WI38 (cell line): ENCODE measurements at regions not wholly inside any gene's neighbourhood (a gene's known extent, or its start where the extent isn't known, plus 50 kb on each side); places are given as distances from the start of the nearest gene placed in this dataset.

Source experiments
- H3K4me3 ChIP-seq: 2 replicates; pipeline ENCODE4 v1.5.1; 2011; ENCODE audit warnings: low read depth, mild to moderate bottlenecking, control low read depth, low read length
- TF ChIP-seq, protein P1 (sequence below): IDR thresholded peaks from 2 replicates; pipeline ENCODE4 v1.5.1; 2012; ENCODE audit warnings: low read depth, mild to moderate bottlenecking, control low read depth, low read length

DNA sequence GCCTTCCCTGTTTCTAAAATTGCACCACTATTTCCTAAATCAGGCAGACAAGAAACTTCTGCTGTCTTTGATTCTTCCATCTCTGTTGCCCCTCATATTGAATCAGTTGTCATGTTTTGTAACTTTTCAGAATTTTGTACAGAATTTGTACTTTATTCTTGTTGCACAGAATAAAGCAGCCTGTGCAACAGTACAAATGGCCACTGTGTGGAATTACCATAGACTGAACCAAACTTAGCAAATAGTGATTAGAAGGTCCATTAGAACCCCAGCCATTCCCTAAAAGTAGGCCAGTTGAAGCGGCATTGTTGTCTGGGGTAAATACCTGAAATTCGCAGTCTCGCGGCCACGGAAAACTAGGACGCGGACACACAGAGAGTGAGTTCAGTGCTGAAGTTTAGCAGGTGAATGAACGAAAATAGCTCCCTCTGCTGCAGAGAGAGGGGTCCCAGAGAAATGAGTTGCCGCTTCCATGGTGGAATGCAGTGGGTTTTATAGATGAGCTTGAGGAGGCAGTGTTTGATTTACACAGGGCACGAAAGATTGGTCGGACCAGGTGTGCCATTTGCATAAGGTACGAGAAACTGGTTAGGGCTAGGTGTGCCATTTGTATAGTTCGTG is 71.8 kb downstream of the C4orf33 start:
- no peak overlapping the region for H3K4me3 ChIP-seq
- TF ChIP-seq, protein P1, sequence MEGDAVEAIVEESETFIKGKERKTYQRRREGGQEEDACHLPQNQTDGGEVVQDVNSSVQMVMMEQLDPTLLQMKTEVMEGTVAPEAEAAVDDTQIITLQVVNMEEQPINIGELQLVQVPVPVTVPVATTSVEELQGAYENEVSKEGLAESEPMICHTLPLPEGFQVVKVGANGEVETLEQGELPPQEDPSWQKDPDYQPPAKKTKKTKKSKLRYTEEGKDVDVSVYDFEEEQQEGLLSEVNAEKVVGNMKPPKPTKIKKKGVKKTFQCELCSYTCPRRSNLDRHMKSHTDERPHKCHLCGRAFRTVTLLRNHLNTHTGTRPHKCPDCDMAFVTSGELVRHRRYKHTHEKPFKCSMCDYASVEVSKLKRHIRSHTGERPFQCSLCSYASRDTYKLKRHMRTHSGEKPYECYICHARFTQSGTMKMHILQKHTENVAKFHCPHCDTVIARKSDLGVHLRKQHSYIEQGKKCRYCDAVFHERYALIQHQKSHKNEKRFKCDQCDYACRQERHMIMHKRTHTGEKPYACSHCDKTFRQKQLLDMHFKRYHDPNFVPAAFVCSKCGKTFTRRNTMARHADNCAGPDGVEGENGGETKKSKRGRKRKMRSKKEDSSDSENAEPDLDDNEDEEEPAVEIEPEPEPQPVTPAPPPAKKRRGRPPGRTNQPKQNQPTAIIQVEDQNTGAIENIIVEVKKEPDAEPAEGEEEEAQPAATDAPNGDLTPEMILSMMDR, result no peak

DNA sequence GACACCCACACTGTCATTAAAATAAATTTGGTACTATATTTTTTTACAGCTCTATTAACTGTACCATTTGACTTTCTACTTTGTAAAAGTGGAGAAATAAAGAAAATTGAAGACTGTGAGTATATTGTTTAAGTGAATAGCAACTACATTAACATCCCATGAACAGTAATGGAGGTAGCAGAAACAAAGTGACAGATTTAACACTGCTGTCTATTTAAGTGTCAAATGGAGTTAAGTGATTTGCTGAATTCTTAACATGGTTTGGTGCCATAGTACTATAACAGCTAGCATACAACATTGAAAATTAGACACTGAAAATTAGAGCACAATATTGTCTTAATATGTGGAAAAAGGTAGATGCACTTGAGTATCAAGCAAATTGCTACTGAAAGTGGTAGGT is 76.2 kb downstream of the C4orf33 start:
- TF ChIP-seq, protein P1, result no peak
- H3K4me3 ChIP-seq, result no peak overlapping the region

DNA sequence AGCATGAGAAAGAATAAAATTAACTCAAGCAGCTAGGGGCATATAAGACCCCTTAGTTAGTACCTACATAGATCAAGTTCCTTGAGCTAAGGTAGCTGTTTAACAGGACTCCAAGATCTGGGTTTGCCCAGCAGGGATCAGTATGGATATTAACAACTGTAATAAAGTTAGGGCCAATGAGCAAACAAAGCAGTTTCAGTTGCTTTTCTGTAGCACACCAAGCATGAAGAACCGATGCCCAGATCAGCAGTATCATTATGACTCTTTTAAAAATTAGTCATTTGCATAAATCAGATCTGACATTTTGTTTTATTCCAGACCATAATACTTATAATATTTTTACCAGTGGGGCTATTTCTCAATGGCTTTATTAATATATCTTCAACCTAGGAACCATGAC is 80.9 kb downstream of the C4orf33 start:
- TF ChIP-seq, protein P1, result no peak
- no peak overlapping the region for H3K4me3 ChIP-seq

DNA sequence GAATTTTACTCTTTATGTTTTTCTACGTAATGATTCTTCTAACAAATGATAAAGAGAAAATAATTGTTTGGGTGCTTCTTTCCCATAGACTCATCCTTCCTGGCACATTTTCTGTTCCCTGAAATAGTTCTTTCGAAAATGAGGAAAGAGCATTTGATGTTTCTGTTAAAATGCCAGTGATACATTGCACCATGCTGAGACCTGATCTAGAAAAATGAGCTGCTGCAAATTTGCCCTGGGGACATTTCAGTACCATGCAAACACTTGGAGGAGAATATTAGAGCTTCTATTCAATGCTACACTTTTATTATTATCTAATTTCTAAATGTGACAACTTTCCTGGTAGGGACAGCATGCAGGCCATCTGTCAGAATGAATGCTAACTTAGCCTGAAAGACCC is 83.3 kb downstream of the C4orf33 start:
- TF ChIP-seq, protein P1, result no peak
- H3K4me3 ChIP-seq, result no peak overlapping the region

DNA sequence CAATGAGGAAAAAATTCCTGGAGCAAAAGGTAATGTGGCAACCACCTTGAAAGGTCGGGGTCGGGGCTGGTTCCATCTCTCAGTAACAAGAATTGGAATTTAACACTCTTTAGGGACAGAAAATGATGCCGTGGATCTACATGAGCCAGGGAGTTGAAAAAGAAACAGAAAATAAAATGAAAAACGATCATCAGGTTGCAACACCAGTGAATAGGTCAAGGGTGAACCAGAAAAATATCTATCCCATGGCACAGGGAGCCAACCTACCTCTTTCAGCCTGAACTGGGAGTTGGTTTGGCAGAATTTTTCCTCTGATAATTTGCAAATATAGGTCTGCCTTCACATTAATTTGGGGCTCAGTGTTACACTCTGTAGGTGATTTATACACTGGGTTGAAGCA is 93.7 kb downstream of the C4orf33 start:
- TF ChIP-seq, protein P1, result no peak
- H3K4me3 ChIP-seq, result no peak overlapping the region

DNA sequence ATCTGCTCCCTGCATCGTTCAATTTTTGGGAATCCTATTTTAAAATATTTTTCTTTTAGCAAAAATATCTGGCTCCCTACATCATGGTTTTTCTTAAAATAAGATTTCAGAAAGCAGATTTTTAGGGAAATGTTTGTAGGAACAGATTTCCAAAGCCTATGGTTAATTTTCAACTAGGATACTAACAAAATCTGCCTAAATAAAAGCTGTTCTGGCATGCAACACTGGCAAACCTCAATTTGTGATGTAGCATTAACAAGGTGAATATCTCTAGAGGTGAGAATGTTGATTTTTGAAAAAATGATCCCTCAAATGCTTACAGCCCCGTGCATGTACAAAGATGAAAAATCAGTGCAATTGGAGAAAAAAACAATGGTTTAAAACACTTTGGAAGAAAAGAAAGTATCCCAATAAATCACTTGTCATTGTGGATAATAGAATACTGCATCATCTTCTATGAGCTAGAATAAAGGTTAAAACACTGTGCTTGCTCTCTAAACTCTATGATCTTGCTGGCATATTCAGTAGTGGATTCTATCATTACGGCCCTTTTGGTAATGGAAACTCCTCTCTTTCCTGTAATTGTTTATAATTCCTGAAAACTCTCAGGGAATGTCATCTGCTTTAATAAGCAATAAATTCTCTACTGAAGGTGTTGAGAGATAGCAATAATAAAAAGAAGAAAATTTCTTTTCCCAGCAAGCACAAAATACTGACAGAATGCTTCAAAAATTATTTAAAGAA is 97.6 kb downstream of the C4orf33 start:
- TF ChIP-seq, protein P1, result no peak
- H3K4me3 ChIP-seq, result no peak overlapping the region

DNA sequence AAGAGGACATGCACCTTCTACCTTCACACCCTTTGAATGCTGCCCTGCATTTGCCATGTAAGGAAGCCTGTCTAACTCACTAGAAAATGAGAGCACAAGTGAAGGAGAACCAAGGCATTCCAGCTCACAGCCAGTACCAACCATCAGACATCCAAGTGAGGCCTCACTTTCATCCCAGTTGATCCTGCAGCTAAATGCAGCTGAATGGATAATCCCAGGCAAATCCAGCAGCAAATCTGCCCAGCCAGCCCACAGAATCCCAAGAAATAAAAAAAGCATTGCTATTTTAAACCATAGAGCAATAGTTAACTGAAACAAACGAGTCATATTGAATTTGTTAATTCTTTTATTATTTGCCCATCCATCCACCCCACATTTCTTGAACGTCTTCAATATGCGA is 112.5 kb downstream of the C4orf33 start:
- TF ChIP-seq, protein P1, result no peak
- H3K4me3 ChIP-seq, result no peak overlapping the region
